GM08714 (cell line): ENCODE measurements at regions not wholly inside any gene's neighbourhood (a gene's known extent, or its start where the extent isn't known, plus 50 kb on each side); places are given as distances from the start of the nearest gene placed in this dataset.

ENCODE experiments used
- H3K4me3 ChIP-seq: fragments of 200-500 bp; sonication (Bioruptor generic); 2 replicates; pipeline ENCODE4 v1.5.1; 2014; ENCODE audit warnings: mild to moderate bottlenecking, low read length, inconsistent platforms
- ZNF274 ChIP-seq: IDR thresholded peaks from 2 replicates; pipeline ENCODE4 v1.6.1; 2012; ENCODE audit warnings: mild to moderate bottlenecking, low read depth, low read length

GRCh38 chr13:99859178-99860177 is 112.1 kb downstream of the ZIC5 start:
- no peak for TF ChIP-seq ZNF274
- no peak overlapping the region for H3K4me3 ChIP-seq

- TF ChIP-seq ZNF274: no peak
- no peak overlapping the region for H3K4me3 ChIP-seq
Measured at GRCh38 chr13:99857738-99858137, 113.8 kb downstream of the ZIC5 start.

- no peak for TF ChIP-seq ZNF274
- no peak overlapping the region for H3K4me3 ChIP-seq
Measured at GRCh38 chr13:99855526-99856420, 115.8 kb downstream of the ZIC5 start.

- no peak overlapping the region for H3K4me3 ChIP-seq
- TF ChIP-seq ZNF274: no peak
Measured at GRCh38 chr13:99854366-99854765, 117.2 kb downstream of the ZIC5 start.

- no peak for TF ChIP-seq ZNF274
- H3K4me3 ChIP-seq: no peak overlapping the region
Measured at GRCh38 chr13:99847318-99847750, 124.2 kb downstream of the ZIC5 start.

GRCh38 chr13:99845161-99845874 is 126.2 kb downstream of the ZIC5 start:
- H3K4me3 ChIP-seq: no peak overlapping the region
- no peak for TF ChIP-seq ZNF274

- TF ChIP-seq ZNF274: no peak
- no peak overlapping the region for H3K4me3 ChIP-seq
Measured at GRCh38 chr13:99844421-99844820, 127.1 kb downstream of the ZIC5 start.

GRCh38 chr13:99843872-99844271 is 127.7 kb downstream of the ZIC5 start:
- TF ChIP-seq ZNF274: no peak
- no peak overlapping the region for H3K4me3 ChIP-seq

- no peak overlapping the region for H3K4me3 ChIP-seq
- no peak for TF ChIP-seq ZNF274
Measured at GRCh38 chr13:99842405-99842804, 129.2 kb downstream of the ZIC5 start.

- H3K4me3 ChIP-seq: no peak overlapping the region
- no peak for TF ChIP-seq ZNF274
Measured at GRCh38 chr13:99836291-99836690, 135.3 kb downstream of the ZIC5 start.

- H3K4me3 ChIP-seq: no peak overlapping the region
- TF ChIP-seq ZNF274: no peak
Measured at GRCh38 chr13:99835442-99835841, 136.1 kb downstream of the ZIC5 start.

- no peak for TF ChIP-seq ZNF274
- no peak overlapping the region for H3K4me3 ChIP-seq
Measured at GRCh38 chr13:99834246-99834645, 137.3 kb downstream of the ZIC5 start.

GRCh38 chr13:99832347-99832746 is 139.2 kb downstream of the ZIC5 start:
- no peak for TF ChIP-seq ZNF274
- H3K4me3 ChIP-seq: no peak overlapping the region

GRCh38 chr13:99830931-99831330 is 140.6 kb downstream of the ZIC5 start:
- TF ChIP-seq ZNF274: no peak
- H3K4me3 ChIP-seq: no peak overlapping the region
